Adrenal gland (tissue), 5 donors: ENCODE measurements at regions not wholly inside any gene's neighbourhood (a gene's known extent, or its start where the extent isn't known, plus 50 kb on each side); places are given as distances from the start of the nearest gene placed in this dataset.

Experiments
- CTCF ChIP-seq, 6 experiments: fragments of 450-650 bp in 4 of 6; fragments of 200-600 bp in 2 of 6; sonication (generic) in 1 of 6; IDR thresholded peaks; 1 replicate in 5 of 6; 2 replicates in 1 of 6; pipeline versions ENCODE4 v1.5.1 to v1.8.0; 2016 to 2021; ENCODE audit warnings: antibody characterized with exemption in 6 of 6, mild to moderate bottlenecking in 2 of 6, moderate library complexity in 1 of 6
- POLR2A ChIP-seq, 2 donors: fragments of 450-650 bp; IDR thresholded peaks; one replicate each; pipeline ENCODE4 v1.6.1; 2017; ENCODE audit warnings: antibody characterized with exemption in 2 of 2, mild to moderate bottlenecking in 2 of 2, moderate library complexity in 1 of 2
- donor health status: DM: no; HTN: no; CAD: no.

GRCh38 chr7:94236960-94237359 is 157.7 kb upstream of the COL1A2 start:
- TF ChIP-seq CTCF (IDR thresholded peaks at IDR 0.05) (no peak), POLR2A (IDR thresholded peaks at IDR 0.05) (no peak)
